Nephron (organoid): ENCODE measurements at regions not wholly inside any gene's neighbourhood (a gene's known extent, or its start where the extent isn't known, plus 50 kb on each side); places are given as distances from the start of the nearest gene placed in this dataset.

Experiments used
- H3K27ac Mint-ChIP-seq, 3 experiments: 2 replicates each; pipeline ENCODE4 v1.8.0; 2020; ENCODE audit warnings: mixed read lengths in 3 of 3, mild to moderate bottlenecking in 2 of 3, moderate library complexity in 1 of 3
- H3K27me3 Mint-ChIP-seq: 2 replicates; pipeline ENCODE4 v1.8.0; 2021; ENCODE audit warnings: low read depth, mild to moderate bottlenecking, moderate library complexity, mixed read lengths
- H3K36me3 Mint-ChIP-seq: 2 replicates; pipeline ENCODE4 v1.8.0; 2020; ENCODE audit warnings: low read depth, mixed read lengths
- H3K4me1 Mint-ChIP-seq: 2 replicates; pipeline ENCODE4 v1.8.0; 2020; ENCODE audit warnings: mixed read lengths
- H3K4me3 Mint-ChIP-seq, 3 experiments: 2 replicates each; pipeline ENCODE4 v1.8.0; 2020; ENCODE audit warnings: mild to moderate bottlenecking in 3 of 3, mixed read lengths in 3 of 3, moderate library complexity in 2 of 3
- H3K9me3 Mint-ChIP-seq: 2 replicates; pipeline ENCODE4 v1.8.0; 2020; ENCODE audit warnings: mixed read lengths
- TF ChIP-seq, protein P1 (sequence below), 3 experiments: fragments of 200-600 bp; sonication (generic); IDR thresholded peaks; one replicate each; pipeline ENCODE4 v1.5.0; 2021; ENCODE audit warnings: antibody characterized with exemption in 3 of 3; ENCODE audit not compliant: unreplicated experiment in 3 of 3

DNA sequence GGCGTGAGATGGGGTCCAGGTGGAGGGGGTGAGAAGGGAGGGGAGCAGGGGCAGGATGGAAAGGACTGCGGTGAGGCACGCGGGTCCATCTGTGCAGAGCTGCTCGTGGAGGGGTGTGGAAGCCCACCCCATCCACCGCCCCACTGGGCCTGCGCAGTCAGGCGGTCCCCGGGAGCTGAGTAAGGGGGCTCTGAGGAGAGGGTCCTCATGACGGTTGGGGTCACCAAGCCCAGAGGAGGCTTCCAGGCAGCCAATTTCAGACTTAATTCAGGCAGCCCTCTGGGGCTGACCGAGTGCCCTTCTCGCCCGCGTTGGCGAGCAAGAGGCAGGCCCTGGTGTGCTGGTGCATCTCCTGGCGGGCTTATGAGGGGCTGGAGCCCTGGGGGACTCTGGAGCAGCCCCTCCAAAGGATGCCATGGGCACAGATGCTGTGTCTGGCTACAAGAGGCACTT, 115.5 kb downstream of the KIF26A start:
- H3K4me3 Mint-ChIP-seq = no peak overlapping the region
- no peak overlapping the region for H3K27ac Mint-ChIP-seq
- peaks cover 8% of the 10 kb centered on the region for H3K27me3 Mint-ChIP-seq
- TF ChIP-seq, protein P1, sequence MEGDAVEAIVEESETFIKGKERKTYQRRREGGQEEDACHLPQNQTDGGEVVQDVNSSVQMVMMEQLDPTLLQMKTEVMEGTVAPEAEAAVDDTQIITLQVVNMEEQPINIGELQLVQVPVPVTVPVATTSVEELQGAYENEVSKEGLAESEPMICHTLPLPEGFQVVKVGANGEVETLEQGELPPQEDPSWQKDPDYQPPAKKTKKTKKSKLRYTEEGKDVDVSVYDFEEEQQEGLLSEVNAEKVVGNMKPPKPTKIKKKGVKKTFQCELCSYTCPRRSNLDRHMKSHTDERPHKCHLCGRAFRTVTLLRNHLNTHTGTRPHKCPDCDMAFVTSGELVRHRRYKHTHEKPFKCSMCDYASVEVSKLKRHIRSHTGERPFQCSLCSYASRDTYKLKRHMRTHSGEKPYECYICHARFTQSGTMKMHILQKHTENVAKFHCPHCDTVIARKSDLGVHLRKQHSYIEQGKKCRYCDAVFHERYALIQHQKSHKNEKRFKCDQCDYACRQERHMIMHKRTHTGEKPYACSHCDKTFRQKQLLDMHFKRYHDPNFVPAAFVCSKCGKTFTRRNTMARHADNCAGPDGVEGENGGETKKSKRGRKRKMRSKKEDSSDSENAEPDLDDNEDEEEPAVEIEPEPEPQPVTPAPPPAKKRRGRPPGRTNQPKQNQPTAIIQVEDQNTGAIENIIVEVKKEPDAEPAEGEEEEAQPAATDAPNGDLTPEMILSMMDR (IDR thresholded peaks at IDR 0.05; ENCODE audit: unreplicated experiment in 3 of 3) = no peak
- no peaks in the 10 kb centered on the region for H3K36me3 Mint-ChIP-seq
- H3K9me3 Mint-ChIP-seq = peaks cover 13% of the 10 kb centered on the region
- peaks cover 25% of the 10 kb centered on the region for H3K4me1 Mint-ChIP-seq

DNA sequence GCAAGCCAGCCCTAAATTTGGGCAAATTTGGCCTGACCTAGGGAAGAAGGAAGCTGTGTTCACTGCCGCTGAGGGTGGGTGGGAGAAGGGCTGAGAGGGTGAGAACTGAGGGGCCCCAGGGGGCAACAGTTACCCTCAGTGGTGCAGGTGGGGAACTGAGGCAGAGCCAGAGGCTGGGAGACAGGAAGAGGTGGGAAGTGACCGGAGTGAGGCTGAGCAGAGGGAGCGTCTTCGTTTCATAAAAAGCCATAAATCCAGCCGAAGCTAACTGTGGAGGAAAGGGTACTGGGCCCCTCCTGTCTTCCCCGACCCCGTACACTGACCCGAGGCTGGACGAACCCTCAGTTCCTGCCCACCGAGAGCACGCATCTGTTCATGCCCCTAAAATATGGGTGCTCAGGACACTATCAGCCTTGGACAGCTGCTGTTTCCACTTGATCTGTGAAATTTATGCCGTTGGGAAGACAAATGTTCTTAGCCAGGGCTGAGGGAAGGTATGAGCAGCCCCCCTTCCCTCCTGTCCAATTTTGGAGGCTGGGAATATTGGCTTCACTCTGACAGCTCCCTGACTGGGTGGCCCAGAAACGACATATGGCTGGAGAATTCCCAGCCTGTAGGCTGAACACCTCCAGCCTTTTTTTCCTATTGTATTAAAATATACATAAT, 116.5 kb downstream of the KIF26A start:
- Mint-ChIP-seq H3K27ac (peak overlapping the region in 2 of 3 experiments; percentile 15 to 57), H3K4me3 (no peak overlapping the region), H3K4me1 (peaks cover 25% of the 10 kb centered on the region), H3K27me3 (peaks cover 8% of the 10 kb centered on the region), H3K36me3 (no peaks in the 10 kb centered on the region), H3K9me3 (peaks cover 19% of the 10 kb centered on the region)
- TF ChIP-seq, protein P1 (IDR thresholded peaks at IDR 0.05; ENCODE audit: unreplicated experiment in 3 of 3) = no peak

GRCh38 chr14:104256025-104256424, 117.6 kb downstream of the KIF26A start:
- Mint-ChIP-seq H3K27me3 (peaks cover 8% of the 10 kb centered on the region), H3K4me1 (peaks cover 25% of the 10 kb centered on the region), H3K4me3 (no peak overlapping the region), H3K27ac (no peak overlapping the region), H3K36me3 (no peaks in the 10 kb centered on the region), H3K9me3 (peaks cover 30% of the 10 kb centered on the region)
- TF ChIP-seq, protein P1 (IDR thresholded peaks at IDR 0.05; ENCODE audit: unreplicated experiment in 3 of 3) = no peak

DNA sequence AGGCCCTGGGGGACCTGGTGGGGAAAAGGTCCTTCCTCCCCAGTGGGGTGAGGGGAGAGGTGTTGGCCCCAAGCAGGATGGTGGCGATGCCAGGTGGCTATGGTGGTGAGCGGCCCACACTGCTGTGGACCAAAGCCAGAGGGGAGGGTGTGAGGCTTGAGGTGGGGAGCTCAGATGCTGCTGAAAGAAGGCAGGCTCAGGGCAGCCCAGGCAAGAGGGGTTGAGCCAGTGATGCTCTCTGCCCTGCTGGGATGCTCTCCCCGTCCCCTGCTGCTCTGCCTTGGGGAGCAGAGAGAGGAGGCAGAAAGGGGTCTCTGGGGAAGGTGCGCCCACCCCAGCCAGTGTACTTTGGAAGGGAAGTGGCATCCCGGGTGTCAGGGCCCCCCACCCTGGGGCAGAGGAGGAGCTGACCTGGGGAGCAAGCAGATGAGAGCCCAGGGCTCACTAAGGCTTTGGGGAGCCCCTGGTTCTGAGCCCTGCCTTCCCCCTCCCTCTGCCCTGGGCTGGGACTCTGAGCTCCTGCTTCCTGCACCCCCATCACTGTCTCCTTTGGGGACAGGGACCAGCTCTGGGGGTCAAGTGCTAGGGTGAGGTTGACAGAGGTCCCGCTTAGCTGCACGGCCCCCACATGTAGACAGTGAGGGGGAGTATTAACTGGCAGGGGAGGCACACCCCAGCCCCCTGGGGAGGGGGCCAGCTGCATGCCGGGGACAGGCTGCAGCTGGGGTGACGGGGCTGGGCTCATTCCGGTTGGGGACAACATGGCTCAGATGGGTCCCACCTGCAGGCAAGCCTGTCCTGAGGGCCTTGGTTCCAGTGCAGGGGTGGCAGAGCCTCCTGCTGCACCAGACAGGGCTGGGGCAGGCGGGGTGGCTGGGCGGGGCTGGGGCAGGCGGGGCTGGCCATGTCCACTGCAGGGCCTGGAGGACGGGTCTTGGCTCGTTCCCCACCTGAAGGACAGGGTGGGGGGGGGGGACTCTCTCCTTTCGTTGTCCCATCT, 124.4 kb downstream of the KIF26A start:
- Mint-ChIP-seq H3K36me3 (no peaks in the 10 kb centered on the region), H3K4me3 (no peak overlapping the region), H3K27ac (no peak overlapping the region), H3K9me3 (peaks cover 23% of the 10 kb centered on the region), H3K4me1 (no peaks in the 10 kb centered on the region), H3K27me3 (peaks cover 11% of the 10 kb centered on the region)
- TF ChIP-seq, protein P1 (IDR thresholded peaks at IDR 0.05; ENCODE audit: unreplicated experiment in 3 of 3) = no peak

DNA sequence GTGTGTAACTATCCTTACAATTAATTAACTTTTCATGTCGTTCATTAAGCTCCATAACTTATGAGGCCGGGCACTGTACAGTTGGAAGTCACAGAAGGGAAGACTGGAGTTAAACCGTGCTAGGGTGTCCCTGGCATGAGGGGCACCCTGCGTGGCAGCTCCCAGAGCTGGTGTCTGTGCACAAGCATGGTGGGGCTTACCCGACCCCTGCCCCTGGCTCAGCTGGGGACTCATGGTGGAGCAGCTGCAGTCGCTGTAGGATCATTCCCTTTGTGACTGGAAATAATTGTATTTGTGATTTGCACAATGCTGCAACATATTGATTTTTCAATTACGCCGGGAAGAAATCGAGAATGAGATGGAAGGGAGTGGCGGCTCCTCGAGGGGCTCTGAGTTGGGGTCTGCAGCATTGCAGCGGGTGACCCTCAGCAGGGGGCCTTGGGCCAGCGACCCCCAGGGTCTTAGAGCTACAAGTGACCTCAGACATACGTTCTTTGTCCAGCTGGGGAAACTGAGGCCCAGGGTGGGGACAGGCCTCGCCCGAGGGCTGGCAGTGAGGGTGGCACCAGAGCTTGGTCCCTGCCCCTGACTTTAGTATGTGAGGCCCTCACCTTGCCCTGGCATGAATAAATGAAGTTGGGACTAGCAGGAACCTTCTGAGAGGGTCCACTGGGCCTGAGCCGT, 125.4 kb downstream of the KIF26A start:
- Mint-ChIP-seq H3K9me3 (peaks cover 18% of the 10 kb centered on the region), H3K4me1 (no peaks in the 10 kb centered on the region), H3K27me3 (peaks cover 11% of the 10 kb centered on the region), H3K4me3 (no peak overlapping the region), H3K27ac (no peak overlapping the region), H3K36me3 (no peaks in the 10 kb centered on the region)
- TF ChIP-seq, protein P1 (IDR thresholded peaks at IDR 0.05; ENCODE audit: unreplicated experiment in 3 of 3) = no peak
